Neutrophil (primary cell): ENCODE measurements at regions not wholly inside any gene's neighbourhood (a gene's known extent, or its start where the extent isn't known, plus 50 kb on each side); places are given as distances from the start of the nearest gene placed in this dataset.

Experiments
- H3K27ac ChIP-seq: fragments of 200-600 bp; sonication (generic); 2 replicates; pipeline ENCODE4 v1.5.1; 2016; ENCODE audit warnings: mild to moderate bottlenecking, moderate library complexity
- H3K27me3 ChIP-seq: fragments of 200-600 bp; sonication (generic); 2 replicates; pipeline ENCODE4 v1.6.0; 2016; ENCODE audit warnings: mild to moderate bottlenecking
- H3K36me3 ChIP-seq: fragments of 200-600 bp; sonication (generic); 2 replicates; pipeline ENCODE4 v1.5.1; 2017
- H3K4me1 ChIP-seq, 2 experiments: fragments of 200-600 bp in 1 of 2; sonication (generic) in 1 of 2; 1 replicate in 1 of 2; 2 replicates in 1 of 2; pipeline versions ENCODE4 v1.5.1 to v1.6.1; 2013 to 2016; ENCODE audit warnings: low read depth in 1 of 2, low read length in 1 of 2, mild to moderate bottlenecking in 1 of 2, moderate library complexity in 1 of 2; ENCODE audit not compliant: control insufficient read depth in 1 of 2, insufficient read depth in 1 of 2
- H3K4me3 ChIP-seq, 2 experiments: fragments of 200-600 bp in 1 of 2; sonication (generic) in 1 of 2; 1 replicate in 1 of 2; 2 replicates in 1 of 2; pipeline ENCODE4 v1.5.1; 2013 to 2016; ENCODE audit warnings: low read depth in 1 of 2, low read length in 1 of 2, mild to moderate bottlenecking in 1 of 2, moderate library complexity in 1 of 2
- H3K9me3 ChIP-seq: fragments of 200-600 bp; sonication (generic); 2 replicates; pipeline ENCODE4 v1.5.1; 2016
- CTCF ChIP-seq: fragments of 200-600 bp; sonication (generic); IDR thresholded peaks from 2 replicates; pipeline ENCODE4 v1.5.1; 2016; ENCODE audit warnings: antibody characterized with exemption

- Histone ChIP-seq H3K9me3 (no peaks in the 10 kb centered on the region), H3K27ac (no peak overlapping the region), H3K4me1 (no peaks in the 10 kb centered on the region), H3K36me3 (no peaks in the 10 kb centered on the region), H3K4me3 (no peak overlapping the region), H3K27me3 (no peaks in the 10 kb centered on the region)
- TF ChIP-seq CTCF = no peak
Observed at GRCh38 chr4:82256718-82257117, 117.1 kb downstream of the HNRNPD start.

- no peaks in the 10 kb centered on the region for H3K36me3 ChIP-seq
- no peaks in the 10 kb centered on the region for H3K9me3 ChIP-seq
- H3K4me1 ChIP-seq = no peaks in the 10 kb centered on the region
- no peak overlapping the region for H3K27ac ChIP-seq
- no peak overlapping the region for H3K4me3 ChIP-seq
- no peak for TF ChIP-seq CTCF
- no peaks in the 10 kb centered on the region for H3K27me3 ChIP-seq
Observed at GRCh38 chr4:82255657-82256056, 118.1 kb downstream of the HNRNPD start.

GRCh38 chr4:82248903-82249632 is 124.7 kb downstream of the HNRNPD start:
- H3K27me3 ChIP-seq = no peaks in the 10 kb centered on the region
- H3K4me3 ChIP-seq = no peak overlapping the region
- no peak for TF ChIP-seq CTCF
- no peaks in the 10 kb centered on the region for H3K4me1 ChIP-seq
- no peaks in the 10 kb centered on the region for H3K9me3 ChIP-seq
- H3K36me3 ChIP-seq = no peaks in the 10 kb centered on the region
- no peak overlapping the region for H3K27ac ChIP-seq

- no peaks in the 10 kb centered on the region for H3K9me3 ChIP-seq
- H3K4me3 ChIP-seq = no peak overlapping the region
- H3K4me1 ChIP-seq = no peaks in the 10 kb centered on the region
- TF ChIP-seq CTCF = no peak
- H3K36me3 ChIP-seq = no peaks in the 10 kb centered on the region
- no peak overlapping the region for H3K27ac ChIP-seq
- no peaks in the 10 kb centered on the region for H3K27me3 ChIP-seq
Observed at GRCh38 chr4:82247629-82248028, 126.2 kb downstream of the HNRNPD start.

GRCh38 chr4:82247171-82247570 is 126.6 kb downstream of the HNRNPD start:
- Histone ChIP-seq H3K27me3 (no peaks in the 10 kb centered on the region), H3K9me3 (no peaks in the 10 kb centered on the region), H3K4me3 (no peak overlapping the region), H3K4me1 (no peaks in the 10 kb centered on the region), H3K36me3 (no peaks in the 10 kb centered on the region), H3K27ac (no peak overlapping the region)
- TF ChIP-seq CTCF = no peak

- H3K9me3 ChIP-seq = no peaks in the 10 kb centered on the region
- H3K36me3 ChIP-seq = no peaks in the 10 kb centered on the region
- no peak for TF ChIP-seq CTCF
- no peaks in the 10 kb centered on the region for H3K4me1 ChIP-seq
- no peak overlapping the region for H3K27ac ChIP-seq
- peaks cover 4% of the 10 kb centered on the region for H3K27me3 ChIP-seq
- H3K4me3 ChIP-seq = no peak overlapping the region
Observed at GRCh38 chr4:82241534-82241933, 132.3 kb downstream of the HNRNPD start.
